ENCODE measurements at regions not wholly inside any gene's neighbourhood (a gene's known extent, or its start where the extent isn't known, plus 50 kb on each side); places are given as distances from the start of the nearest gene placed in this dataset.
"Not testable (repeated sequence)": the region's sequence is repeated elsewhere in the genome, so short reads cannot be mapped to it uniquely, and the experiment has no call there.

DNA sequence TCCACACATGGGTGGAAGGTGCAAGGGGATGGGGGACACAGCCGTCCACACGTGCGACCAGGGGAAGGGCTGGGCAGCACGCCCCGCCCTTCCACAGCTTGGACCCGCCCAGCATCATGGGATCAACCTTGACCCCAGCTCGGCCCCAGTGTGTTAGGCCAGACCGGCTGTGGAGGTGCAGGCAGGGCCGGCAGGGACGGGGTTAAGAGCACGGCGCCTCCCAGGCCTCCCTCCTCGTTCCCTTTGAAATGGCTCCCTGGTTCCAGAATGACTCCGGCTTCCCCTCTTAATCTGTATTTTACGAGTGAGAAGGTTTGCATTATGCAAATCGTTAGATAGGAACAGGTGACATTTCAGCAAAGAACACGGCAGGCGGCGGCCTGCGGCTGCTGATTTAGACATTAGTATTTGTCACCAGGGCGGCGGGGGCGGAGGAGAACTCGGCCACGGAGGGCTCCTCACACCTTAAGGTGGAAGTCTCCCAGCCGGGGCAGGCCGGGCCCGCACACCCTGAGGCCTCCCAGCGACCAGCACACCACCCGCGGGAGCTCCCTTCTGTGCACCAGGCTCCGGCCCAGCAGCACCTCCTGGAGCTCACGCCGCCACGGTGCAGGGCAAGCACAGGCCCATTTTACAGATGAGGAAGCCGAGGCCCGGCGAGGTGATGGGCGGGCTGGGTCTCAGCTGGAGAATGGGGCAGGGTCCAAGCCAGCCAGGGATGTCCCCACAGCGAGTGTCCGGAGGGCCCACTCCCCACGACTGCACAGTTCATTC lies 116.1 kb downstream of the FAM53A start:
- Mint-ChIP-seq H3K36me3 (ENCODE audit: low read depth) (no peaks in the 10 kb centered on the region), H3K4me3 (no peak overlapping the region), H3K4me1 (ENCODE audit: low read depth) (no peaks in the 10 kb centered on the region), H3K27ac (no peak overlapping the region), H3K9me3 (no peaks in the 10 kb centered on the region), H3K27me3 (ENCODE audit: insufficient read depth) (peaks cover 14% of the 10 kb centered on the region)
- TF ChIP-seq, protein P1, sequence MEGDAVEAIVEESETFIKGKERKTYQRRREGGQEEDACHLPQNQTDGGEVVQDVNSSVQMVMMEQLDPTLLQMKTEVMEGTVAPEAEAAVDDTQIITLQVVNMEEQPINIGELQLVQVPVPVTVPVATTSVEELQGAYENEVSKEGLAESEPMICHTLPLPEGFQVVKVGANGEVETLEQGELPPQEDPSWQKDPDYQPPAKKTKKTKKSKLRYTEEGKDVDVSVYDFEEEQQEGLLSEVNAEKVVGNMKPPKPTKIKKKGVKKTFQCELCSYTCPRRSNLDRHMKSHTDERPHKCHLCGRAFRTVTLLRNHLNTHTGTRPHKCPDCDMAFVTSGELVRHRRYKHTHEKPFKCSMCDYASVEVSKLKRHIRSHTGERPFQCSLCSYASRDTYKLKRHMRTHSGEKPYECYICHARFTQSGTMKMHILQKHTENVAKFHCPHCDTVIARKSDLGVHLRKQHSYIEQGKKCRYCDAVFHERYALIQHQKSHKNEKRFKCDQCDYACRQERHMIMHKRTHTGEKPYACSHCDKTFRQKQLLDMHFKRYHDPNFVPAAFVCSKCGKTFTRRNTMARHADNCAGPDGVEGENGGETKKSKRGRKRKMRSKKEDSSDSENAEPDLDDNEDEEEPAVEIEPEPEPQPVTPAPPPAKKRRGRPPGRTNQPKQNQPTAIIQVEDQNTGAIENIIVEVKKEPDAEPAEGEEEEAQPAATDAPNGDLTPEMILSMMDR (IDR thresholded peaks at IDR 0.05) = no peak
- DNase-seq = no peak

DNA sequence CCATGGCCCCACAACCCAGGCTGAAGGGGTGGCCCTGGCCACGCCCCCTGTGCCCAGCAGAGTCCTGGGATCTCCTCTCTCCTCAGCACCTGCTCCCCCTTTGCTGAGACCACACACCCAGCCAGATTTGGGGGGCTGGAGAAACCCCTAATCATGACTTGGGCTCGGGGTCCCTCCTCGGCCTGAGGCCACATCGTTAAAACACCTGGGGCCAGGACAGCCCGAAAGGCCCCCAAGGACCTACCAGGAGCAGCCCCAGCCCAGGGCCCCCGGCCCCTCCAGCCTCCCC lies 116.7 kb downstream of the FAM53A start:
- Mint-ChIP-seq H3K27me3 (ENCODE audit: insufficient read depth) (peaks cover 14% of the 10 kb centered on the region), H3K36me3 (ENCODE audit: low read depth) (no peaks in the 10 kb centered on the region), H3K4me1 (ENCODE audit: low read depth) (no peaks in the 10 kb centered on the region), H3K27ac (no peak overlapping the region), H3K4me3 (no peak overlapping the region), H3K9me3 (no peaks in the 10 kb centered on the region)
- no peak for DNase-seq
- TF ChIP-seq, protein P1 (IDR thresholded peaks at IDR 0.05) = no peak

DNA sequence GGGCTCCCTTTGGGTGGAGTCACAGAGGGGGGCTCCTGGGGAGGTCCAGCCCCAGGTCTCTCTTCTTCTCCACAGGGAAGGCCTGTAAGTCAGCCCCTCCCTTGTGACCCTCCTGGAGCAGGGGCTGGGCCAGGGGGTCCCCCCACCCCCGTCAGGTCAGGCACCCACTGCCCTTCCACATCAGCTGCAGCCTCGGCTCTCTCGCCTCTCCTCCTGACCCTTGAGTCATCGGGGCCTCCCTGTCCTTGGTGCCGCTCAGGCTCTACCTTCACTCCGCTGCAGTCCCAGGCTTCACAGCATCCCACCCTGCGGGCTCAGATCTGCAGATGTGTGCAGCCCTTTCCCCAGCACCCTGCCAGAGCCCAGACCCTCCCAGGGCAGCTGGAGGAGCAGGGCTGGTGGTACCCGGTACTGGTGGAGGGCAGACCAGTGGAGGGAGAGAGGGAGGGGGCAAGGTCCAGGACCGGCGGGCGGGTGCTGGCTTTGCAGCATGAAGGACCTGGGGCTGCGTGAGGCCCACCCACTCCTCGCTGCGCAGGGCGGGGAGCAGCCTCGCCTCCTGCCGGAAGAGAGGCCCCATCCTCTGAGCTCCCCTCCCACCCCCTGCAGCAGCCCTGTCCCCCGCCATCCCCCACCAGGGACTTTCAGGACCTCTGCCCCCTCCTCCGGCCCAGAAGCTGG lies 117.1 kb downstream of the FAM53A start:
- Mint-ChIP-seq H3K27me3 (ENCODE audit: insufficient read depth) (peaks cover 18% of the 10 kb centered on the region), H3K4me3 (no peak overlapping the region), H3K27ac (no peak overlapping the region), H3K36me3 (ENCODE audit: low read depth) (no peaks in the 10 kb centered on the region), H3K4me1 (ENCODE audit: low read depth) (no peaks in the 10 kb centered on the region), H3K9me3 (no peaks in the 10 kb centered on the region)
- DNase-seq = no peak
- TF ChIP-seq, protein P1 (IDR thresholded peaks at IDR 0.05) = no peak

DNA sequence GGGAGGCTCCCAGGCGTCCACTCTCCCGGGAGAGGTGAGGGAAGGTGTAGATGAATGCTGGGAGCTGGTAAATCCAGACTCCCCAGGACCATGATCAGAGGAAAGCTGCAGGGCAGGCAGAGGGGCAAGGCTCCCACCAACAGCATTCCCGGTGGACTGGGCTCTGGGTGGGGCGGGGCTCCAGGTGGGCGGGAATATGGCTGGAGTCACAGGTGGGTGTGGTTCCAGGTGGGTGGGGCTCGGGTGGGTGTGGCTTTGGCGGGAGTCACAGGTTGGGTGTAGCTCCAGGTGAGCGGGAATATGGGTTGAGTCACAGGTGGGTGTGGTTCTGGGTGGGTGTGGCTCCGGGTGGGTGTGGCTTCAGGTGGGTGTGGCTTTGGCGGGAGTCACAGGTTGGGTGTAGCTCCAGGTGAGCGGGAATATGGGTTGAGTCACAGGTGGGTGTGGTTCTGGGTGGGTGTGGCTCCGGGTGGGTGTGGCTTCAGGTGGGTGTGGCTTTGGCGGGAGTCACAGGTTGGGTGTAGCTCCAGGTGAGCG lies 117.7 kb downstream of the FAM53A start:
- DNase-seq; H3K4me3 Mint-ChIP-seq; H3K4me1 Mint-ChIP-seq (ENCODE audit: low read depth); H3K27ac Mint-ChIP-seq; H3K36me3 Mint-ChIP-seq (ENCODE audit: low read depth); H3K9me3 Mint-ChIP-seq: not testable (repeated sequence)
- H3K27me3 Mint-ChIP-seq (ENCODE audit: insufficient read depth) = peaks cover 18% of the 10 kb centered on the region

DNA sequence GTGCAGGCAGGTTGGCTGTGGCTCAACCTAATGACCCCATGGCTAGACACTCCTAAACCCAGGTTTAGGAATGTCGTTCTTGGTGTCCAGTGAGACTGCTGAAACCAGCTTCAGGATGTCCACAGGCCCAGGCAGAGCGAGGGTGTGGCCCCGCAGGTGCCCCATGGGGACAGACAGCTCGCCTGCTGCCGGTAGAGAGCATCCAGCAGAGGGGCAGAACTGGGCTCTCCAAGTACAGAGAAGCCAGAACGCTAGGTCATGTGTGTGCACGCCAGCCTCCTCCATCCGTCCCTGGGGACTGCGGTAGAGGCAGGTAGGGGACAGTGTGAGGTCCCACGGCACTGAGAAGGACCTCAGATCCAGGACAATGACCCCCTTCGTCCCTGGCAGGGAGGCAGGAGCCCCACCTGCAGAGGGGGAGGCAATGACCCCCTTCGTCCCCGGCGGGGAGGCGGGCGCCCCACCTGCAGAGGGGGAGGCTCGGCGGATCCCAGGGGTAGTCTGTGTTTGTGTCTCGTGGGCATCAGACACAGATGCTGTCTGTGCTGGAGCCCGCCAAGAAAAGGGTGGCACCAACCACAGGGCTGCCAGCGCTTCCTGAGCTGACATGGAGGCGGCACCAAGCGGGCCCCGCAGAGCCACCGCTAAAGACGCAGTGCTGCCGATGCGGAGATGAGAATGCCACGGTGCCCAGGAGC lies 118.4 kb downstream of the FAM53A start:
- no peaks in the 10 kb centered on the region for H3K36me3 Mint-ChIP-seq (ENCODE audit: low read depth)

More for the DNA sequence above, 118.4 kb downstream of the FAM53A start:
- TF ChIP-seq, protein P1 (IDR thresholded peaks at IDR 0.05) = no peak
- no peak for DNase-seq
- no peak overlapping the region for H3K27ac Mint-ChIP-seq
- H3K27me3 Mint-ChIP-seq (ENCODE audit: insufficient read depth) = peaks cover 25% of the 10 kb centered on the region
- H3K4me3 Mint-ChIP-seq = no peak overlapping the region
- no peaks in the 10 kb centered on the region for H3K4me1 Mint-ChIP-seq (ENCODE audit: low read depth)
- H3K9me3 Mint-ChIP-seq = no peaks in the 10 kb centered on the region
